RWPE1 (cell line): ENCODE measurements at regions not wholly inside any gene's neighbourhood (a gene's known extent, or its start where the extent isn't known, plus 50 kb on each side); places are given as distances from the start of the nearest gene placed in this dataset.
"Not testable (repeated sequence)": the region's sequence is repeated elsewhere in the genome, so short reads cannot be mapped to it uniquely, and the experiment has no call there.

Experiments used
- CTCF ChIA-PET: fragments of 350-600 bp; sonication (Branson Sonifier 250); formaldehyde crosslinking; extraction: SDS; loops from one replicate; lab custom pipeline; 2021; lab: Yijun Ruan, JAX
- POLR2A ChIA-PET: fragments of 400-600 bp; formaldehyde crosslinking; extraction: SDS; loops from one replicate; lab custom pipeline; 2020; ENCODE audit warnings: antibody characterized with exemption; ENCODE audit not compliant: low non-redundant PET; lab: Yijun Ruan, JAX
- DNase-seq: peaks from one replicate; pipeline ENCODE4 v3.0.0; 2012; ENCODE audit warnings: low spot score
- H3K27ac ChIP-seq: fragments of 450-650 bp; 2 replicates; pipeline ENCODE4 v1.5.1; 2017
- TF ChIP-seq, protein P1 (sequence below): fragments of 450-650 bp; conservative IDR thresholded peaks from 2 replicates; pipeline ENCODE4 v1.5.1; 2017; ENCODE audit warnings: low read depth, mild to moderate bottlenecking

DNA sequence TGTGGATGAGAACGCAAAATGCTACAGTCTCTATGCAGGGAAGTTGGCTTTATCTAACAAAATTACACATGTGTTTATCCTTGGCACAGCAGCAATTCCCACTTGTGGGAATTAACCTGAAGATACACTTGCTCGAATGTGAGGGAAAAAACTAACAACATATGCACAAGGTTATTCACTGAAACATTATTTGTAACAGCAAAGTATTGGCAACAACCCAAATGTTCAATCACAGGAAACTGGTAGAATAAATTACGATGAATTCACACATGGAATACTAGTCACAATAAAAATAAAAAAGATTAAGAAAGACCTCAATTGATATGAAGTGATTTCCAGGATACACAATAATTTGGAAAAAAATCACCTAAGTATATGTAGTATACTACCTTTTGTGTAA is 68.1 kb upstream of the OGFRL1 start:
- POLR2A ChIA-PET: no interaction called here
- TF ChIP-seq, protein P1, sequence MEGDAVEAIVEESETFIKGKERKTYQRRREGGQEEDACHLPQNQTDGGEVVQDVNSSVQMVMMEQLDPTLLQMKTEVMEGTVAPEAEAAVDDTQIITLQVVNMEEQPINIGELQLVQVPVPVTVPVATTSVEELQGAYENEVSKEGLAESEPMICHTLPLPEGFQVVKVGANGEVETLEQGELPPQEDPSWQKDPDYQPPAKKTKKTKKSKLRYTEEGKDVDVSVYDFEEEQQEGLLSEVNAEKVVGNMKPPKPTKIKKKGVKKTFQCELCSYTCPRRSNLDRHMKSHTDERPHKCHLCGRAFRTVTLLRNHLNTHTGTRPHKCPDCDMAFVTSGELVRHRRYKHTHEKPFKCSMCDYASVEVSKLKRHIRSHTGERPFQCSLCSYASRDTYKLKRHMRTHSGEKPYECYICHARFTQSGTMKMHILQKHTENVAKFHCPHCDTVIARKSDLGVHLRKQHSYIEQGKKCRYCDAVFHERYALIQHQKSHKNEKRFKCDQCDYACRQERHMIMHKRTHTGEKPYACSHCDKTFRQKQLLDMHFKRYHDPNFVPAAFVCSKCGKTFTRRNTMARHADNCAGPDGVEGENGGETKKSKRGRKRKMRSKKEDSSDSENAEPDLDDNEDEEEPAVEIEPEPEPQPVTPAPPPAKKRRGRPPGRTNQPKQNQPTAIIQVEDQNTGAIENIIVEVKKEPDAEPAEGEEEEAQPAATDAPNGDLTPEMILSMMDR: no peak
- CTCF ChIA-PET: no interaction called here
- no peak for DNase-seq
- no peak overlapping the region for H3K27ac ChIP-seq

- CTCF ChIA-PET: no interaction called here
- H3K27ac ChIP-seq: no peak overlapping the region
- POLR2A ChIA-PET: no interaction called here
- TF ChIP-seq, protein P1: no peak
- no peak for DNase-seq
These were observed 65.9 kb upstream of the OGFRL1 start for GRCh38 chr6:71222671-71223070.

DNA sequence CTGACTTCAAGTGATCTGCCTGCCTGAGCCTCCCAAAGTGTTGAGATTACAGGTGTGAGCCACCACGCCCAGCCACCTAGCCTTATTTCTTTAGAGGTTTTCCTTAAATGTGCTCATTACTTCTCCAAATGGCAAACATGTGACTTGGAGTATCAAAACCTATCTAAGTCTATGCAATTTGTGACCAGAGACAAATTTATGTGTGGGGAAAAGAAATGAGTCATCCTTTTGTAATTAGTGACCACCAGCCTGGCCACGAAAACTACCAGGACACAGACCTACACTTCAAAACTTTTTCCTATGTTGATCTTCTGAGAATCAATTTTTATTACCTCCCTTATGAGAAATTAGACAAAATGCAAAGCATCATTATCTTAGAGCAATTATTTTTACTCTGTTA is 64.6 kb upstream of the OGFRL1 start:
- TF ChIP-seq, protein P1: no peak
- no peak overlapping the region for H3K27ac ChIP-seq
- CTCF ChIA-PET: no interaction called here
- DNase-seq: no peak
- POLR2A ChIA-PET: no interaction called here

DNA sequence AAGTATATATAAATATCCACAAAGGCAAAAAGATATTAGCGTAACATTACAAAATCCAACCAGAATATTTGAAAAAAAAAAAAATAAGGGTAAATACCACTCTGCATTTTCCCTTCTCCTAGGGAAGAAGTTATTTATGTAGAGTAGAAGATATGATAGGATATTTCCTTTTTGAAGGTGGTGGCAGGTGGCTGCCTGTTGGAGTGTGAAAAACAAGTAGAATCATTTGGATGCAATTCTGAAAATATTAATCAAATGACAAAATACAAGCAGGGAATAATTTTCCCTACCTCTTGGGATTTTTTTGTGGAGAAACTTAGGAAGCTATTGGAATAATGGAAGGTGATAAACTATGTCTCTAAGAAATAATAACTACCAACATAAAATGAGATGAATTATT is 62.5 kb upstream of the OGFRL1 start:
- H3K27ac ChIP-seq: no peak overlapping the region
- ChIA-PET POLR2A (no interaction called here), CTCF (no interaction called here)
- no peak for DNase-seq
- TF ChIP-seq, protein P1: no peak

GRCh38 chr6:71228461-71229041 is 60.1 kb upstream of the OGFRL1 start:
- DNase-seq: peak; percentile 26
- CTCF ChIA-PET: no interaction called here
- POLR2A ChIA-PET: no interaction called here
- TF ChIP-seq, protein P1: no peak
- H3K27ac ChIP-seq: no peak overlapping the region

- no peak for DNase-seq
- no peak overlapping the region for H3K27ac ChIP-seq
- TF ChIP-seq, protein P1: no peak
- POLR2A ChIA-PET: no interaction called here
- CTCF ChIA-PET: interaction anchor here (0.9 kb wide), 1 partner anchor 59 kb away, joined by 3 read pairs; the partner anchor contains the start of gene OGFRL1
These were observed 59.1 kb upstream of the OGFRL1 start for GRCh38 chr6:71229477-71229876.

GRCh38 chr6:71232890-71233289 is 55.7 kb upstream of the OGFRL1 start:
- CTCF ChIA-PET, DNase-seq, POLR2A ChIA-PET, H3K27ac ChIP-seq: not testable (repeated sequence)
